ENCODE measurements at regions not wholly inside any gene's neighbourhood (a gene's known extent, or its start where the extent isn't known, plus 50 kb on each side); places are given as distances from the start of the nearest gene placed in this dataset.

GRCh38 chr1:65050735-65051134 is 84.4 kb upstream of the JAK1 start:
- in situ Hi-C loops (cut with MboI; ENCODE audit: low pct_ligation_motif_present in 1 of 4, low pct_unique_long_range_greater_than_20kb in 1 of 4, low sequenced_read_pairs in 3 of 4): loop anchor here in 3 of 4 donors (25.0 kb wide), 4 partner anchors 162 to 1287 kb away; partner anchors contain the start of genes LEPR (in 1 of the 3) and LEPROT (in 1 of the 3)
- intact Hi-C loops (cut with DNase I; ENCODE audit: low total_unique reads): no loop called here
- Histone ChIP-seq H3K36me3 (no peaks in the 10 kb centered on the region), H3K4me3 (no peak overlapping the region), H3K27ac (no peak overlapping the region), H3K27me3 (no peaks in the 10 kb centered on the region), H3K4me1 (peaks cover 0 to 10% (median 4%) of the 10 kb centered on the region in 4 donors), H3K9me3 (no peaks in the 10 kb centered on the region)
- DNase-seq: no peak
- TF ChIP-seq POLR2A (IDR thresholded peaks at IDR 0.05) (no peak), EP300 (IDR thresholded peaks at IDR 0.05; ENCODE audit: low read depth) (no peak), CTCF (IDR thresholded peaks at IDR 0.05) (no peak), POLR2AphosphoS5 (IDR thresholded peaks at IDR 0.05) (no peak)
- 75 to 82% methylated on average over 1 to 2 of the region's 2 CpGs for WGBS, 2 donors (ENCODE audit: low coverage in 1 of 2)

GRCh38 chr1:65054481-65054880 is 88.1 kb upstream of the JAK1 start:
- peaks cover 0 to 13% (median 0%) of the 10 kb centered on the region in 4 donors for H3K36me3 ChIP-seq
- in situ Hi-C loops (cut with MboI; ENCODE audit: low pct_ligation_motif_present in 1 of 4, low pct_unique_long_range_greater_than_20kb in 1 of 4, low sequenced_read_pairs in 3 of 4): loop anchor here in 3 of 4 donors (25.0 kb wide), 4 partner anchors 158 to 1283 kb away; partner anchors contain the start of genes LEPR (in 1 of the 3) and LEPROT (in 1 of the 3)
- intact Hi-C loops (cut with DNase I; ENCODE audit: low total_unique reads): no loop called here
- 78 to 87% methylated on average over 3 of the region's 3 CpGs for WGBS, 2 donors (ENCODE audit: low coverage in 1 of 2)
- no peak overlapping the region for H3K4me3 ChIP-seq
- no peak overlapping the region for H3K27ac ChIP-seq
- H3K4me1 ChIP-seq: peaks cover 0 to 22% (median 4%) of the 10 kb centered on the region in 4 donors
- H3K9me3 ChIP-seq: no peaks in the 10 kb centered on the region
- no peaks in the 10 kb centered on the region for H3K27me3 ChIP-seq
- no peak for DNase-seq
- TF ChIP-seq POLR2AphosphoS5 (IDR thresholded peaks at IDR 0.05) (no peak), EP300 (IDR thresholded peaks at IDR 0.05; ENCODE audit: low read depth) (no peak), CTCF (IDR thresholded peaks at IDR 0.05) (no peak), POLR2A (IDR thresholded peaks at IDR 0.05) (no peak)

GRCh38 chr1:65055747-65056146 is 89.4 kb upstream of the JAK1 start:
- intact Hi-C loops (cut with DNase I; ENCODE audit: low total_unique reads): no loop called here
- no peaks in the 10 kb centered on the region for H3K9me3 ChIP-seq
- 78 to 83% methylated on average over 1 to 2 of the region's 2 CpGs for WGBS, 2 donors (ENCODE audit: low coverage in 1 of 2)
- in situ Hi-C loops (cut with MboI; ENCODE audit: low pct_ligation_motif_present in 1 of 4, low pct_unique_long_range_greater_than_20kb in 1 of 4, low sequenced_read_pairs in 3 of 4): loop anchor here in 3 of 4 donors (25.0 kb wide), 4 partner anchors 157 to 1282 kb away; partner anchors contain the start of genes LEPR (in 1 of the 3) and LEPROT (in 1 of the 3)
- peaks cover 0 to 28% (median 5%) of the 10 kb centered on the region in 4 donors for H3K4me1 ChIP-seq
- H3K36me3 ChIP-seq: peaks cover 0 to 13% (median 0%) of the 10 kb centered on the region in 4 donors
- TF ChIP-seq CTCF (IDR thresholded peaks at IDR 0.05): no peak
- no peak for TF ChIP-seq POLR2A (IDR thresholded peaks at IDR 0.05)
- TF ChIP-seq POLR2AphosphoS5 (IDR thresholded peaks at IDR 0.05): no peak
- H3K27ac ChIP-seq: no peak overlapping the region
- H3K4me3 ChIP-seq: no peak overlapping the region
- DNase-seq: no peak
- H3K27me3 ChIP-seq: no peaks in the 10 kb centered on the region

GRCh38 chr1:65056234-65056633 is 89.9 kb upstream of the JAK1 start:
- 78% methylated on average over 1 of the region's 1 CpG; no CpG with 5 or more reads in 1 of the 2 donors for WGBS, 2 donors (ENCODE audit: low coverage in 1 of 2)
- in situ Hi-C loops (cut with MboI; ENCODE audit: low pct_ligation_motif_present in 1 of 4, low pct_unique_long_range_greater_than_20kb in 1 of 4, low sequenced_read_pairs in 3 of 4) (loop anchor here in 3 of 4 donors (25.0 kb wide), 4 partner anchors 156 to 1281 kb away; partner anchors contain the start of genes LEPR (in 1 of the 3) and LEPROT (in 1 of the 3)), intact Hi-C loops (cut with DNase I; ENCODE audit: low total_unique reads) (no loop called here)
- Histone ChIP-seq H3K4me1 (peaks cover 0 to 27% (median 3%) of the 10 kb centered on the region in 4 donors), H3K4me3 (no peak overlapping the region), H3K9me3 (no peaks in the 10 kb centered on the region), H3K36me3 (peaks cover 0 to 13% (median 0%) of the 10 kb centered on the region in 4 donors), H3K27ac (no peak overlapping the region), H3K27me3 (no peaks in the 10 kb centered on the region)
- TF ChIP-seq POLR2AphosphoS5 (IDR thresholded peaks at IDR 0.05): no peak
- no peak for TF ChIP-seq POLR2A (IDR thresholded peaks at IDR 0.05)
- TF ChIP-seq EP300 (IDR thresholded peaks at IDR 0.05; ENCODE audit: low read depth): no peak
- no peak for TF ChIP-seq CTCF (IDR thresholded peaks at IDR 0.05)
- DNase-seq: no peak
